SK-N-MC (cell line): ENCODE measurements at regions not wholly inside any gene's neighbourhood (a gene's known extent, or its start where the extent isn't known, plus 50 kb on each side); places are given as distances from the start of the nearest gene placed in this dataset.

ENCODE experiments used
- EZH2 ChIP-seq: fragments of 200-600 bp; sonication (generic); IDR thresholded peaks from one replicate; pipeline ENCODE4 v1.6.1; 2017; ENCODE audit warnings: antibody characterized with exemption
- FOXP2 ChIP-seq: optimal IDR thresholded peaks from 2 replicates; pipeline ENCODE3; 2011; ENCODE audit warnings: mild to moderate bottlenecking, moderate library complexity; ENCODE audit not compliant: insufficient read depth; ENCODE audit errors: extremely low read length, control extremely low read depth

DNA sequence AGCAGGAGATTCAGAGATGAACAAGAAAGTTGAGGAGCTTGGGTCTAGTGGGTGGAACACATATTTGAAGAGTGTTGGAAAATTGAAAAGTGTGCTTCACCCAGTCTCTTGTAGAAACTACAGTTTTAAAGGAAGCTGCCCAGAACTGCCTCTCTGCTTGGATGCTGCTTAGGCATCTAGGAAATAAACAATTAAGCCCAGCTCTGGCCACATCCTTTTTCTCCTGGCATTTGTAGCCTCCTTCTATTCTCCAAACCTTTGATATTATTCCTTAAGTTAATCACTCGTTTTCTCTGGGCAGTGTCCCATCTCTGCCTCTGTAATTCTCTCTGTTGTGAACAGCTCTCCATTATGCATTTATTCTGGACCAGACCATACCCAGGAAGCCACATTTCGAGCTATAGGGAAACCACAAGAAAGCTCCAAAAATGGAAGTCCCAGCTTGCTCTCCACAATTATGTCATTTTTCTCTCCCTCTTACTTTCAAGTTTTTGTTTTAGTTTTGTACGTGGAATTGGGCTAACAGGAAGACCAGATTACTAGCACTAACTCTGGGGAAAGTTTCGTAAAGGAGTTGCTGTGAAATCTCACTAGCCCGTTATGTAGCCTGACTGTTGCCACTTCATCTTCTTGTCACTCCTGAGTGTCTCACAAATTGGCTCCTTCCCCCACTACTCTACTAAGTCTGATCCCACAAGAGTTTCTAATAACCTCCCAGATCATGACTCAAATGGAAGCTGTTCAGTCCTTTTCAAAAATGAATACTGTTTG is 102.2 kb downstream of the NTMT2 start:
- TF ChIP-seq EZH2 = no peak
- TF ChIP-seq FOXP2 = no peak
